Prostate gland (tissue), 2 donors: ENCODE measurements at regions not wholly inside any gene's neighbourhood (a gene's known extent, or its start where the extent isn't known, plus 50 kb on each side); places are given as distances from the start of the nearest gene placed in this dataset.

Experiments used
- CTCF ChIP-seq, 4 experiments: fragments of 200-600 bp in 2 of 4; fragments of 450-650 bp in 2 of 4; sonication (generic) in 2 of 4; IDR thresholded peaks; 1 replicate in 3 of 4; 2 replicates in 1 of 4; pipeline ENCODE4 v1.5.1; 2016 to 2019; ENCODE audit warnings: antibody characterized with exemption in 4 of 4, mild to moderate bottlenecking in 2 of 4, moderate library complexity in 2 of 4
- POLR2A ChIP-seq: fragments of 450-650 bp; IDR thresholded peaks from one replicate; pipeline ENCODE4 v1.6.1; 2016; ENCODE audit warnings: antibody characterized with exemption, mild to moderate bottlenecking
- POLR2AphosphoS5 ChIP-seq: sonication (generic); formaldehyde crosslinking; IDR thresholded peaks from one replicate; pipeline ENCODE4 v1.6.1; 2017; ENCODE audit warnings: antibody characterized with exemption

- TF ChIP-seq POLR2AphosphoS5, result no peak
- TF ChIP-seq POLR2A, result no peak
- no peak for TF ChIP-seq CTCF (IDR thresholded peaks at IDR 0.05)
Observed at GRCh38 chr11:10993186-10993585, 135.3 kb upstream of the ZBED5 start.
